ENCODE measurements at regions not wholly inside any gene's neighbourhood (a gene's known extent, or its start where the extent isn't known, plus 50 kb on each side); places are given as distances from the start of the nearest gene placed in this dataset.

DNA sequence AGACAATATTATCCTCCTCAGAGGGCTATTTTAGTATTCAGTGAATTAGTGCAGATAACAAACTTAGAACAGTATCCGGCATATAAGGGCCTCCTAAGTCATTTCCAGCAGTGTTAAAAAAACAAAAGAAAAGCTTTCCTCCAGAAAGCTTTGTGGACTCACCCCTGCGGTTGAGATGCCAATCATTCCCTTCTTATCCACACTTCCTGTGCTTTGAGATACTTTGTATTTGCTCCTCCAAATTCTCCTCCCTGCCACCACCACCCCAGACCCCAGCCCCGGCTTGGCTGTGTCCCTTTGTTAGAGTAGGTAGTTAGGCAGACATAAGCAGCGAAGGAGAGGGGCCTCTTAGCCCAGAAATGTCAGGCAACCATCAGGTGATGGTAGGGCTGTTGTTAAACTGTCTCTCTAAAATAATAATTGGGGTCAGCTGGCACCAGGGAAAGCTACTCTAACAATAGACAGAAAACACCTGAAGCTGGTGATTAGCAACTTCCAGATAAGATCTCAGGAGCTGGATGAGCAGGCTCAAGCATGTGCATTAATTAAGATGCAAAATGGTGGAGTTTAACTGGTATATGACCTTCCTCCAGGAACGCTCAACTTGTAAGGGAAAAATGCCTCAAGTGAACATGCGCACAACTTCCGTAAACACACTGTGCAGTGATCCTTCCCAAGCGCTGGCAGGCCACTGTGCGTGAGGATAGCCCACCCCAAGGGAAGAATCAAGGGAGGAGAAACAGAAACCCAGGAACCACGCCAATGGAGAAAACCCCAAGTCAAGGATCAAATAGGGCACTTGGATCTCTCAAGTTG is 152.1 kb upstream of the EEA1 start:
- no peaks in the 10 kb centered on the region for H3K27me3 ChIP-seq
- H3K4me1 ChIP-seq: no peaks in the 10 kb centered on the region
- H3K27ac ChIP-seq: no peak overlapping the region
- no peaks in the 10 kb centered on the region for H3K9me3 ChIP-seq
- H3K9ac ChIP-seq (ENCODE audit: low read depth in 2 of 2, low read length in 2 of 2): no peak overlapping the region
- intact Hi-C loops (cut with DNase I): no loop called here
- TF ChIP-seq CTCF (IDR thresholded peaks at IDR 0.05): no peak
- DNase-seq: no peak
- no peaks in the 10 kb centered on the region for H3K36me3 ChIP-seq
- H3K4me3 ChIP-seq: no peak overlapping the region

DNA sequence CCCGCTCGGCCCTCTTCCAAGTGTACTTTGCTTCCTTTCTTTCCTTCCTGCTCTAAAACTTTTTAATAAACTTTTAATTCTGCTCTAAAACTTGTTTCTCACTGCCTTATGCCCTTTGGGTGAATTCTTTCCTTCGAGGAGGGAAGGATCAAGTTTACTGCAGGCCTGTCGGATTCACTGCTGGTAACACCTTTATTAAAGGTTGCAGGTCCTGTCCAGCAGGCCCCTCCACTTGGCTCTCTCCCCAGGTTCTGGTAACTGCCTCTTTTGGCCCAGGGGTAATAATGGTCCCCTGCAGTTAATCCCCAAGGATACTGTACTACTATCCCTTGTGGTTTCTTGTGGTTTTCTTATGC is 152.7 kb upstream of the EEA1 start:
- Histone ChIP-seq H3K9ac (ENCODE audit: low read depth in 2 of 2, low read length in 2 of 2) (no peak overlapping the region), H3K4me3 (no peak overlapping the region), H3K9me3 (no peaks in the 10 kb centered on the region), H3K27me3 (no peaks in the 10 kb centered on the region), H3K4me1 (no peaks in the 10 kb centered on the region), H3K36me3 (no peaks in the 10 kb centered on the region), H3K27ac (no peak overlapping the region)
- no peak for DNase-seq
- TF ChIP-seq CTCF (IDR thresholded peaks at IDR 0.05): no peak
- intact Hi-C loops (cut with DNase I): no loop called here

DNA sequence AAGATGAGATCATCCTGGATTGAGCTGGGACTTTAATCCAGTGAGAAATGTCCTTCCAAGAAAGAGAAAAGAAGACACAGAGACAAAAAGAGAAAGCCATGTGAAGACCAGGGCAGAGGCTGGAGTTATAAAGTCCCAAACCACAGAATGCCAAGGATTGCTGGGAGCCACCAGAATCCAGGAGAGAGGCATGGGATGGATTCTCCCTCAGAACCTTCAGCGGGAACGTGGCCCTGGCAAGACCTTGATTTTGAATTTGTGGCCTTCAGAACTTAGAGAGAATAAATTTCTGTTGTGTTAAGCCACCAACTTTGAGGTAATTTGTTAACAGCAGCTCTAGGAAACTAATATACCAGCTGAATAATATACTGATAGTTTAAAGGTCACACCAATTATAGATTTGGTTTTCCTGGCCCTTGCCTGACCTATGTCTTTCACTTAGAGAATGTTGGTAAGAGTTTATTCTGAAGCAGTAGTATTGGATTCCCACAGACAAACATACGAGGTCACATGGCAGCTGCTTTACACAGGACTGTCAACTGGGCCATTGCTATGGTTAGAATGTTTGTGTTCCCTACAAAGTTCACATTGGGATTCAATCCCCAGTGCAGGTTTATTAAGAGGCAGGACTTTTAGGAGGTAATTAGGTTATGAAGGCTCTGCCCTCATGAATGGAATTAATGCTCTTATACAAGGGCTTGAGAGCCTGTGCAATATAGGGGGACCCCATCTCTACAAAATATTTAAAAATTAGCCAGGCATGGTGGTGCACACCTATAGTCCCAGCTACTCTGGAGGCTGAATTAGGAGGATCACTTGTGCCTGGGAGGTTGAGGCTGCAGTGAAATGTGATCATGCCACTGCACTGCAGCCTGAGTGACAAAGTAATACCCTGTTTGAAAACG is 156.5 kb upstream of the EEA1 start:
- no peaks in the 10 kb centered on the region for H3K36me3 ChIP-seq
- DNase-seq: no peak
- H3K9me3 ChIP-seq: no peaks in the 10 kb centered on the region
- no peak overlapping the region for H3K27ac ChIP-seq
- no peaks in the 10 kb centered on the region for H3K27me3 ChIP-seq
- no peaks in the 10 kb centered on the region for H3K4me1 ChIP-seq
- no peak for TF ChIP-seq CTCF (IDR thresholded peaks at IDR 0.05)
- no peak overlapping the region for H3K9ac ChIP-seq (ENCODE audit: low read depth in 2 of 2, low read length in 2 of 2)
- intact Hi-C loops (cut with DNase I): no loop called here
- no peak overlapping the region for H3K4me3 ChIP-seq

DNA sequence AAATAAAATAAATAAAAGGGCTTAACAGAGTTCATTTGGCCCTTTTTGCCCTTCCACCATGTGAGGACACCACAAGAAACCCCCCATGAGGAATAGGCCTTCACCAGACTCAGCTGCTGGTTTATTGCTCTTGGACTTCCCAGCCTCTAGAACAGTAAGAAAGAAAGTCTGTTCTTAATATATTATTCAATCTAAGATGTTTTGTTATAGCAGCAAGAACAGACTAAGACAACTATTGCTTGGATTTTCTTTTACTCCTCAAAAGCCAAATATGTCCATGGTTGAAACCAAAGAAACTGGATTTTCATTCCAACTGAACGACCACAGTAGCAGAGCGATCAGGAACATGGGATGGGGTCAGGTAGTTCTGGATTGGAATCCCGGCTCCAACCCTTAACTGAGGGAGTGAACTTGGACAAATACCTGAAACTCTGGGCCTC is 157.2 kb upstream of the EEA1 start:
- intact Hi-C loops (cut with DNase I): no loop called here
- H3K27ac ChIP-seq: no peak overlapping the region
- H3K9ac ChIP-seq (ENCODE audit: low read depth in 2 of 2, low read length in 2 of 2): no peak overlapping the region
- TF ChIP-seq CTCF (IDR thresholded peaks at IDR 0.05): no peak
- no peaks in the 10 kb centered on the region for H3K4me1 ChIP-seq
- DNase-seq: no peak
- no peaks in the 10 kb centered on the region for H3K27me3 ChIP-seq
- H3K4me3 ChIP-seq: no peak overlapping the region
- no peaks in the 10 kb centered on the region for H3K36me3 ChIP-seq
- no peaks in the 10 kb centered on the region for H3K9me3 ChIP-seq

DNA sequence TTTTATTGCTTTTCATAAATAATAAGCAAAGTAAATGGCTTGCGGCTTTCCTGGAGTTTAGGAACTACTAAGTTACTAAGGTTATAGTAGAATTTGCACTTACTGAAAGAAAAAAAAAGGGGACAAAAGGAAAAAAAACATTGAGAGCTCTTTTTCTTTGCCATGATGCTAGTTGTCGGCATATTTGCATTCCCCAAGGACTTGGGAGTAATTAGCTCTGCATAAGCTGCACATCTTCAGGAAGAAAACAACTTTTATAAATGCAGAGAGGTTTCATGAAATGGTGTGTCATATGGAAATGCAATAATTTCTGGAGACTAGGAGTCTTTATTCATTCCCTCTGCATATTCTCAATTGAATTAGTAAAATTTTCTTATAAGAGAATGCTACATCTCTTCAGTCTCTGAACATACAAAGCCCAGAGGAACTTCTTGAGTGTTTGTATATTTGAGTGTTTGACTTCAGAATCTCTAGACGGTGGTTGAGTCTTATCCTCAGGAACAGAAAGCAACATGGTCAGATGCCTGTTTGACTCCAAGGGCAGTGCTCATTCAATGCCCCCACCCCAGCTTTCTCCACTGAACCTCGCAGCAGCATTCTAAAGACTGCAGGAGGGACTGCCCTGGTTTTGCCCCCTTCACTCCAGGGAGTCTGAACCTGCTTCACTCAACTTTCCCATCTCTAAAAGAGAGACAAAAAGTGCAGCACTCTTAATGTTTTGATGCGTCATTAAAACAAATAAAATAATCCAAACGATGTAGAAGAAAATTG is 158.9 kb upstream of the EEA1 start:
- H3K9ac ChIP-seq (ENCODE audit: low read depth in 2 of 2, low read length in 2 of 2): no peak overlapping the region
- H3K4me3 ChIP-seq: no peak overlapping the region
- H3K9me3 ChIP-seq: no peaks in the 10 kb centered on the region
- TF ChIP-seq CTCF (IDR thresholded peaks at IDR 0.05): no peak
- intact Hi-C loops (cut with DNase I): no loop called here
- H3K27me3 ChIP-seq: no peaks in the 10 kb centered on the region
- no peak for DNase-seq
- H3K27ac ChIP-seq: no peak overlapping the region
- no peaks in the 10 kb centered on the region for H3K4me1 ChIP-seq
- H3K36me3 ChIP-seq: no peaks in the 10 kb centered on the region
